Bone marrow (tissue), 2 donors: ENCODE measurements at regions not wholly inside any gene's neighbourhood (a gene's known extent, or its start where the extent isn't known, plus 50 kb on each side); places are given as distances from the start of the nearest gene placed in this dataset.
A peak's percentile ranks its signal among the peaks of the same experiment; 100 is the strongest.
"Not testable (repeated sequence)": the region's sequence is repeated elsewhere in the genome, so short reads cannot be mapped to it uniquely, and the experiment has no call there.

Experiments
- DNase-seq, 2 donors: peaks; one replicate each; lab custom pipeline; 2025; lab: John Stamatoyannopoulos, UW

- no peak for DNase-seq
Observed at GRCh38 chr15:92822216-92823144, 77.6 kb upstream of the CHD2 start.

- DNase-seq: no peak
Observed at GRCh38 chr15:92825985-92826384, 74.1 kb upstream of the CHD2 start.

DNA sequence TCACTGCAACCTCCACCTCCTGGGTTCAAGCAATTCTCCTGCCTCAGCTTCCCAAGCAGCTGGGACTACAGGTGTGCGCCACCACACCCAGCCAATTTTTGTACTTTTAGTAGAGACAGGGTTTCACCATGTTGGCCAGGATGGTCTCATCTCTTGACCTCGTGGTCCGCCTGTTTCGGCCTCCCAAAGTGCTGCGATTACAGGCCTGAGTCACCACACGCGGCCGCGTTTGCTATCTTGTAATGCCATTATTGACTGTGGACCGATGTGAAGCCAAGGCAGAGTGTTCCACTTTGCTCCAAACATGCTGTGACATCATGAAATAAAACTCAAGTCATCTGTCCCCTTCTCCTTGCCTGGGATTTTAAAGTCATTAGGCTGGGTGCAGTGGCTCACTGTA lies 72.1 kb upstream of the CHD2 start:
- DNase-seq: not testable (repeated sequence)

GRCh38 chr15:92829875-92830274 lies 70.2 kb upstream of the CHD2 start:
- no peak for DNase-seq

DNA sequence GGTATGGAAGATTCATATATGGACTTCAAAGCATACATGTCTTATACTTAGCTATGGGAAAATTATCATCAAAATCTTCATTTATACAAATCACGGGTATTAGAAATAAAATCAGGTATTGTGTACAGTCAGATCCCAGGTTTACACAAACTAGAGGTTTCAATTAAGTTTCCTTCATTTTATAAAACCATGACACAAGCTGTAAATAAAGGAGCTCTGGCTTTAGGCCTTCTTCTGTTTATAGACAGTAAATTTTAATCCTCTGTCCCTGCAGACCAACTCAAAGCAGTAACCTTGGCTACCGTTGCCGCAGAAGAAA lies 68.8 kb upstream of the CHD2 start:
- no peak for DNase-seq

DNA sequence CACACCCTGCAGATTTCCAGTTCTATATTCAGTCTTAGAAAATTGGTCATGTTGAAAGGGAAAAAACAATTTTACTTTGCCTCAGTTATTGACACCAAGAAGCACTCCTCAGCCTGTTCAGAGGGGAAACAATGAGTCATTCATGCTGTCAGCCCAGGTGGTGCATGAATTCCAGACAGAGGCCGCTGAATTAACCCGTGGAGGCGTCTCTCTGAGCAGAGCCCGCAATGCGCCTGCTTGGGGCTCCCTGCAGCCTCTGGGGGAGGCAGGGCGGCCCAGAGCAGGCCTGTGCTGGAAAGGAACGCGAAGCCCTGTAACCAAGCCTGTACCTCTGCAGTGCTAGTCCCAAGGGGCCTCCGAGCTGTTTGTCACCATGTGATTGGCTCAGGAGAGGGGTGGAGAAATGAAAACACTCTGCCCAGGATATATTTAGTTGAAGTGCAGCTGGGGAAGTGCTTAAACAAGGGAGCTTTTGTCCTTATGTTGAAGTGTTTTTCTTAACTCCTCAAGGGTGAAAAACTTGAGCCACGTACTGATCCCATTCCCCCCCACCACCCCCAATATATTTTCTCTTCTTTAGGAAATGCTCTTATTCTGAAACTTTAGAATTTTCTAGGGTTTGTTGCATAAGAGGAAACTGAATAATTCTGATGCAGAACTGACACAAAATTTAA lies 68.3 kb upstream of the CHD2 start:
- peak; percentile 39 to 98 for DNase-seq

DNA sequence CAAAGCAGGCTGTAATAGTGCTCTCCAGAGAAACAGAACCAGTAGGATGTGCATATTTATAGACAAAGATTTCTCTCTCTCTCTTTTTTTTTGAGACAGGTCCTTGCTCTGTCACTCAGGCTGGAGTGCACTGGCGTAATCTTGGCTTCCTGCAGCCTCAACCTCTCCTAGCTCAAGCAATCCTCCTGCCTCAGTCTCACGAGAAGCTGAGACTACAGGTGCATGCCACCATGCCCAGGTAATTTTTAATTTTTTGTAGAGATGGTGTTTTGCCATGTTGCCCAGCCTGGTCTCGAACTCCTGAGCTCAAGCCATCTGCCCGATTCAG lies 67.1 kb upstream of the CHD2 start:
- no peak for DNase-seq

DNA sequence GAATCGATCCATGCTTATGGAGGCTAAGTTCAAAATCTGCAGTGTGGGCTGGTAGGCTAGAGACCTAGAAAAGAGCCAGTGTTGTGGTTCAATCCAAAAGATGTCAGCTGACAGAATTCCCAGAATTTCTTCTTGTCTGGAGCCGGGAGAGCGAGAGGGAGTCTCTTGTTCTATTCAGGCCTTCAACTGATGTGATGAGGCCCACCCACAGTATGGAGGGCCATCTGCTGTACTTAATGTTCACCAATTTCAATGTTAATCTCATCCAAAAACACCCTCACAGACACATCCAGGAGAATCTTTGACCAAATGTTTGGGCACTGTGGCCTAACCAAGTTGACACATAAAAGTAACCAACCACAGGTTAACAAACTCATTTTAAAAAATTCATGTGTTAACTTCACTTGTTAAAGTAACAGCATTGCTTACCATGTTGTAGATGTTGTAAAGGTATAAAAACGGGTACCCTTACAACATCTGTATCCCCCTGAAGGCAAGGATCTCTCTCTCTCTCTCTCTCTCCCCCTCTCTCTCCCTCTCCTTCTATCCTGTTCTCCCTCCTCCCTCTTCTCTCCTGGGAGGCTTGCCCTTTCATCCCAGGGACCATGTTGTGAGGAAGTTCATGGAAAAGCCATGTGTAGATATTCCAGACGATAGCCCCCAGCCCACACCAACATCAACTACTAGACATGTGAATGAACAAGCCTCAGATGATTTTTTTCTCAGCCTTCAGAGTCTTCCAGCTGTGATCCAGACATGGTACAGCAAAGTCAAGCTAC lies 66.4 kb upstream of the CHD2 start:
- no peak for DNase-seq

- DNase-seq: no peak
Observed at GRCh38 chr15:92839696-92840095, 60.4 kb upstream of the CHD2 start.

- DNase-seq: no peak
Observed at GRCh38 chr15:92840149-92840548, 60.0 kb upstream of the CHD2 start.

GRCh38 chr15:92843326-92843725 lies 56.8 kb upstream of the CHD2 start:
- no peak for DNase-seq

GRCh38 chr15:92843814-92844213 lies 56.3 kb upstream of the CHD2 start:
- no peak for DNase-seq

DNA sequence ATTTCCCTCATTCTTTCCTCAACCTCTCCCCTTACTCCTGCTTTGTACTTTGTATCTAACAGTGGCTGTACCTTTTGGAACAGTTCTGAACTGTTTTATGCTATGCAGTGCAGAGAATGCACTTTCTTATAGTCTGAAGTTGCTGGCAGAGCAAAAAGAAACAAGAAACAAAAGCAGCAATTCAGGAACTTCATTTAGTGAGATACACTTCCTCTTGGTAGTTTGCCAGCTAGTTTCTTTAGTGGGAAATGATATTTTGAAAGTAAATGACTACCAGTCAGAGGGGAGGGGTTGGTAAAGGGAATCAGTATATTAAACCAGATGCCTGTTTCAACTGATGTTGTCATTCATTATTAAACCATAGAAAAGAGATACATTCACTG lies 55.0 kb upstream of the CHD2 start:
- peak in 1 of 2 donors; percentile 97 for DNase-seq

DNA sequence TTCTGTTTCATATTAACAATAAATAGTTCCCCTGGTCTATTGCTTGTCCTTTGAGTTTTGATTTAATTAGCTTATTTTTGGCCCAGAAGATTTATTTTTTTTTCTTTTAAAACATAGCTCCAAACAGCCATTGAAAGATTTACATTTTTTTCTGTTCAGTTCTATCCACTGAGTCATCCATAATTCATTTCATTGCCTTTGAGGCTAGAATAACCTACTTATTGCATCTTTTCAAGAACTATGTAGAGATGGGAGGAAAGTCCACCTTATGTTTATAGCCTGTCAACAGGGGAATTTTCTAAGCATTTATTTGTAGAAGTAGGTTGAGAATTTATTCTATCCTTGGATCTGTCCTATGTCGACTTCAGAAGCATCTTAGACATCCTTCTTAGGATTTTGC lies 53.4 kb upstream of the CHD2 start:
- no peak for DNase-seq

DNA sequence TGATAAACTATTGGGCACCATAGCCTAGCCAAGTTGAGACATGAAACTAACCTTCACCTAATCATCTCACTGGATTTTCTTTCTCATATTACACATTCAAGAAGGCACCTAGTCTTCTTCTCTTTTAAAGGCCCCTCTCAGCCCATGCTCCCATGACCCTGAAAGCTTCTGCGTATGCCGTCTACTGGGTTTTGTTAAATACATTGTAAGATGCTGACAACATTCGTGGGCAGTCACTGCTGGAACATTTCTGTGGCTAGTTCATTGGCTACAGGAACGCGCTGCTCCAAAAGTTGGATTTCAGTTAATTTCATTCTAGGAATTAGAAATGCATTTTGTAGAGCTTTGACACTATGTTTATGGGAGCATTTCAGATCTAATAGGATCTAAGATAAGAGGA lies 52.3 kb upstream of the CHD2 start:
- no peak for DNase-seq

GRCh38 chr15:92848464-92848851 lies 51.7 kb upstream of the CHD2 start:
- no peak for DNase-seq

DNA sequence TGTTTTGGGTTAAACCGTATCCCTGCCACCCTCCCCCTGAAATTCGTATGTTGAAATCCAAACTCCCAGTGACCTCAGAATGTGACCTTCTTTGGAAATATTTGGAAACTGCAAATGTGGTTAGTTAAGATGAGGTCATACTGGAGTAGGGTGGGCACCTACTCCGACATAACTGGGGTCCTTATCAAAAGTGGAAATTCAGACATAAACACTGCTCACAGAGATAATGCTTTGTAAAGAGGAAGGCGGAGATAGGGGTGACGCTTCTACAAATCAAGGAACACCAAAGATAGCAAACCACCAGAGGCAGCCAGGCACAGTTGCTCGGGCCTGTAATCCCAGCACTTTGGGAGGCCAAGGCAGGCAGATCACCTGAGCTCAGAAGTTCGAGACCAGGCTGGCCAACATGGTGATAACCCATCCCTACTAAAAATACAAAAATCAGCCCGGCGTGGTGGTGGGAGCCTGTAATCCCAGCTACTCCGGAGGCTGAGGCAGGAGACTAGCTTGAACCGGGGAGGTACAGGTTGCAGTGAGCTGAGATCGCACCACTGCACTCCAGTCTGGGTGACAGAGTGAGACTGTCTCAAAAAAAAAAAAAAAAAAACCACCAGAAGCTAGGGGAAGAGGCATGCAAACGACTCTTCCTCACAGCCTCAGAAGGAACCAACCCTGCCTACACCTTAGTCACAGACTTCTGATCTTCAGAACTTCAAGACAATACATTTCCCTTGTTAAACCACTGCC lies 51.1 kb upstream of the CHD2 start:
- DNase-seq: peak in 1 of 2 donors; percentile 18

DNA sequence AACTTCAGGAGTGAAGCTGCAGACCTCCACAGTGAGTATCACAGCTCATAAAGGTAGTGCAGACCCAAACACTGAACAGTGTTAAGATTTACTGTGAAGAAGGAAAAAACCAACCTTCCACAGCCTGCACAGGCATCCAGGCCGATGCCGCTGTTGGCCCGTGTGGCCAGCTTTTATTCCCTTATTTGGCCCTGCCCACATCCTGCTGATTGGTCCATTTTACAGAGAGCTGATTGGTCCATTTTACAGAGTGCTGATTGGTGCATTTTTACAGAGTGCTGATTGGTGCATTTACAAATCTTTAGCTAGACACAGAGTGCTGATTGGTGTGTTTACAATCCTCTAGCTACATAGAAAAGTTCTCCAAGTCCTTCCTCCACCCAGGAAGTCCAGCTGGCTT lies 49.9 kb upstream of the CHD2 start:
- DNase-seq: not testable (repeated sequence)
